Stimulated activated CD4-positive, alpha-beta T cell treated with anti-CD3 and anti-CD28 coated beads, Interleukin-4, amount 100 ng/mL, for 48 hours (primary cell): ENCODE measurements at regions not wholly inside any gene's neighbourhood (a gene's known extent, or its start where the extent isn't known, plus 50 kb on each side); places are given as distances from the start of the nearest gene placed in this dataset.
"Not testable (repeated sequence)": the region's sequence is repeated elsewhere in the genome, so short reads cannot be mapped to it uniquely, and the experiment has no call there.

ENCODE experiments used
- DNase-seq, 2 donors: peaks; one replicate each; pipeline ENCODE4 v3.0.0-alpha.2; 2020; ENCODE audit warnings: low read depth in 2 of 2

- no peak for DNase-seq
Measured at GRCh38 chr13:58343076-58343475, 711.5 kb downstream of the PCDH17 start.

- not testable (repeated sequence) for DNase-seq
Measured at GRCh38 chr13:58352100-58352499, 720.6 kb downstream of the PCDH17 start.

GRCh38 chr13:58369936-58370335 lies 738.4 kb downstream of the PCDH17 start:
- no peak for DNase-seq

GRCh38 chr13:58376349-58376748 lies 744.8 kb downstream of the PCDH17 start:
- no peak for DNase-seq

GRCh38 chr13:58376775-58377174 lies 745.2 kb downstream of the PCDH17 start:
- DNase-seq: no peak

GRCh38 chr13:58379221-58379620 lies 747.7 kb downstream of the PCDH17 start:
- DNase-seq: no peak

- not testable (repeated sequence) for DNase-seq
Measured at GRCh38 chr13:58385336-58385735, 753.8 kb downstream of the PCDH17 start.

GRCh38 chr13:58397596-58398387 lies 766.2 kb downstream of the PCDH17 start:
- DNase-seq: no peak

- DNase-seq: no peak
Measured at GRCh38 chr13:58399263-58399662, 767.7 kb downstream of the PCDH17 start.

- no peak for DNase-seq
Measured at GRCh38 chr13:58406545-58406944, 775.0 kb downstream of the PCDH17 start.

GRCh38 chr13:58429917-58430316 lies 798.4 kb downstream of the PCDH17 start:
- DNase-seq: no peak

GRCh38 chr13:58434943-58435342 lies 803.4 kb downstream of the PCDH17 start:
- DNase-seq: no peak

GRCh38 chr13:58437427-58437826 lies 805.9 kb downstream of the PCDH17 start:
- no peak for DNase-seq

- DNase-seq: no peak
Measured at GRCh38 chr13:58446979-58447378, 815.4 kb downstream of the PCDH17 start.

GRCh38 chr13:58452123-58452623 lies 820.6 kb downstream of the PCDH17 start:
- DNase-seq: no peak

- no peak for DNase-seq
Measured at GRCh38 chr13:58455094-58455493, 823.5 kb downstream of the PCDH17 start.

GRCh38 chr13:58461217-58461616 lies 829.7 kb downstream of the PCDH17 start:
- no peak for DNase-seq

- no peak for DNase-seq
Measured at GRCh38 chr13:58463841-58464240, 832.3 kb downstream of the PCDH17 start.

GRCh38 chr13:58467176-58467575 lies 835.6 kb downstream of the PCDH17 start:
- no peak for DNase-seq

- DNase-seq: no peak
Measured at GRCh38 chr13:58472483-58472882, 840.9 kb downstream of the PCDH17 start.

GRCh38 chr13:58474581-58474980 lies 843.0 kb downstream of the PCDH17 start:
- no peak for DNase-seq

- DNase-seq: no peak
Measured at GRCh38 chr13:58476206-58476918, 844.8 kb downstream of the PCDH17 start.

GRCh38 chr13:58478858-58479257 lies 847.3 kb downstream of the PCDH17 start:
- DNase-seq: no peak
